ENCODE measurements at regions not wholly inside any gene's neighbourhood (a gene's known extent, or its start where the extent isn't known, plus 50 kb on each side); places are given as distances from the start of the nearest gene placed in this dataset.

DNA sequence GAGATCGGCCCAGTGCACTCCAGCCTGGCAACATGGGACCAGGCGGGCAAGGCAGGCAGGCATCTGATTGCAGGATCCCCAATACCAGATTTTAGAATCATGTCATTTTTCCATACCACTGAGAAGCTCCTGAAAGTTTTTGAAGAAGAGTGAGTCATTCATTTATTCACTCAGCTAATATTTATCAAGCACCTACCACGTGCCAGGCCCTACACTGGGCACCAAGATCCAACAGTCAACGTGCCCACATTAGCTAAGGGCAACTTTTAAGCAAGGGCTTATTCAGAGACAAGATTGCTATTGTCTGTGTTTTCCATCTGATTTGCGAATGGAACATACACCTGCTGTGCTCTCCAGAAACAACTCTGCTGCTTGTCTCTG, 126.8 kb upstream of the LGALSL start:
- Histone ChIP-seq H3K9ac (ENCODE audit: low read depth, low read length) (no peak overlapping the region), H3K9me3 (replicated peaks; ENCODE audit: low read length) (no peaks in the 10 kb centered on the region), H3K4me2 (ENCODE audit: low read length) (no peak overlapping the region), H3K27me3 (ENCODE audit: control insufficient read depth, insufficient read depth, low read length) (peaks cover 26% of the 10 kb centered on the region), H3K4me1 (ENCODE audit: control insufficient read depth, insufficient read depth, low read length) (peaks cover 8% of the 10 kb centered on the region), H3K4me3 (ENCODE audit: low read length) (no peak overlapping the region), H3K36me3 (ENCODE audit: insufficient read depth, low read length) (no peaks in the 10 kb centered on the region)

DNA sequence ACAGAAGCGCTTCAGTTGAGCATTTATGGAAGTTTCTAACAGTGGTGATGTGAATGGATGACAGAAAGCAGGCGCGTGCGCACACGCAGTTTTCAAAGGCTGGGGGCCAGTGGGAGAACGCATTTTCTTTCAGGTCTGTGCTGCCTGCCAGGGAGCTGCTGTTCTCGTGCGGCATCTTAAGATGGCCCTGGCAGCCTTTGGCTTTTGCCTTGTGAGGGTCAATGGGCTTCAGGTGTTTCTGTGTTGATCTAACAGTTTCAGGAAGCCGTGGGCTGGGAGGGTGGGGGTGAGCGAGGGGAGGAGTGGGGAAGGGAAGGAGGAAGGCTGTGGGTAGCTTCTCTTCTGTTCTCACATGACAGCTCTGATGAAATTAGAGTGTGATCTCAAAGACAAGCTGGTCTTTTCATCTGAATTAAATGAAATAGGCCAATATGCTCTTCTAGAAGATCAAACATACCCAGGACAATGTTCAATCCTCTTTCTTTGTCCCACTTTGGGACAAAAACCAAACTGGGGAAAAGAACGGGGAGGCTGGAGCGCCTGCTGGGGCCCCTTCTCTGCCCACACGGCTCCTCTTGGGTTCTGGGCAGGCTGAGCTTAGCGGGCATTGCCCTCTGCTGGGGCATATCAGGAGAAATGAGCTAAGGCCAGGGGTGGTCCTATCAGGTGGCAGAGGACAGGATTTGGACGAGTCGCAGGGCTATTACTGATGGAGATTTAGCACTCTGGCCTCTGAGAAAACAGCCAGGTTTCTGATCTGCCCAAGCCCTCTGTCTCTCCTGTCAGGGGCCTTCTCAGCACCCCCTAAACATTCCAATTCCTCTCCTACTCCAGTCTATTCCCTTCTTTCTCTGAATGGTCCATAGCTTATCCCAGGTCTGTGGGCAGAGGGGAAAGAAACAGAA, 126.2 kb upstream of the LGALSL start:
- H3K4me1 ChIP-seq (ENCODE audit: control insufficient read depth, insufficient read depth, low read length): peaks cover 8% of the 10 kb centered on the region
- H3K4me2 ChIP-seq (ENCODE audit: low read length): no peak overlapping the region
- no peak overlapping the region for H3K4me3 ChIP-seq (ENCODE audit: low read length)
- no peaks in the 10 kb centered on the region for H3K9me3 ChIP-seq (replicated peaks; ENCODE audit: low read length)
- H3K36me3 ChIP-seq (ENCODE audit: insufficient read depth, low read length): no peaks in the 10 kb centered on the region
- H3K27me3 ChIP-seq (ENCODE audit: control insufficient read depth, insufficient read depth, low read length): peaks cover 20% of the 10 kb centered on the region
- no peak overlapping the region for H3K9ac ChIP-seq (ENCODE audit: low read depth, low read length)

DNA sequence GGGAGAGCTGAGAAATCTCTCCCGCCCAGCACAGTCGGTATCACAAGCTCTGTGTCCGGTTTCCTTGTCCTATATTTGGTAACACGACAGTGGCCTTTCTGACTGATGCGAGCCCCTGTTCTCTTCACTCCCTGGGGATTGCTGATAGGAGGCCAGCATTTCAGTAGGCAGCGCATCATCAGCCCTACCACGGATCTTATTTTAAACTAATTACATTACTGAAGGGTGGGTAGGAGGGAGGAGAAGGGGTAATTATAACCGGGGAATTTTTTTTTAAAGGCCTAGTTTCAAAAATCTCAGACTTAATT, 125.6 kb upstream of the LGALSL start:
- Histone ChIP-seq H3K9me3 (replicated peaks; ENCODE audit: low read length) (no peaks in the 10 kb centered on the region), H3K27me3 (ENCODE audit: control insufficient read depth, insufficient read depth, low read length) (peaks cover 14% of the 10 kb centered on the region), H3K4me1 (ENCODE audit: control insufficient read depth, insufficient read depth, low read length) (peaks cover 8% of the 10 kb centered on the region), H3K4me2 (ENCODE audit: low read length) (no peak overlapping the region), H3K9ac (ENCODE audit: low read depth, low read length) (no peak overlapping the region), H3K36me3 (ENCODE audit: insufficient read depth, low read length) (no peaks in the 10 kb centered on the region), H3K4me3 (ENCODE audit: low read length) (no peak overlapping the region)

DNA sequence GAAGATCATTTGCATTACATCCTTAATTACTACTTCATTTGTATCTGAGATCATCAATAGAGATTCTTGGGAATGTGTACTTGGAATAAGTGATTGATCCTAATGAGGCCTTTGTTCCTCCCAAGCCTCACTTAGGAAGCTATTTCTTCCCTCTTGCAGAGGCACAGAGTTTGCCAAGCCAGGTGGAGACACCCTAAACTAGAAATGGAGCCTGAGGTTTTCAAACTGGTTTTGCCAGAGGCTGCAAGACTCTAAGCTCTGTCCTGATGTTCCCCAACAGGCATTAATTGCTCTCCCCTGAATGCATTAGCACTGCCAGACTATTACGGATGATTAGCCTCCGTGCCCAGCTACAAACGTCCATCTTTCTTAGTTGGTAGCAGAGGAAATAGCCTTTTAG, 125.2 kb upstream of the LGALSL start:
- H3K36me3 ChIP-seq (ENCODE audit: insufficient read depth, low read length): no peaks in the 10 kb centered on the region
- H3K4me1 ChIP-seq (ENCODE audit: control insufficient read depth, insufficient read depth, low read length): peaks cover 8% of the 10 kb centered on the region
- H3K4me3 ChIP-seq (ENCODE audit: low read length): no peak overlapping the region

DNA sequence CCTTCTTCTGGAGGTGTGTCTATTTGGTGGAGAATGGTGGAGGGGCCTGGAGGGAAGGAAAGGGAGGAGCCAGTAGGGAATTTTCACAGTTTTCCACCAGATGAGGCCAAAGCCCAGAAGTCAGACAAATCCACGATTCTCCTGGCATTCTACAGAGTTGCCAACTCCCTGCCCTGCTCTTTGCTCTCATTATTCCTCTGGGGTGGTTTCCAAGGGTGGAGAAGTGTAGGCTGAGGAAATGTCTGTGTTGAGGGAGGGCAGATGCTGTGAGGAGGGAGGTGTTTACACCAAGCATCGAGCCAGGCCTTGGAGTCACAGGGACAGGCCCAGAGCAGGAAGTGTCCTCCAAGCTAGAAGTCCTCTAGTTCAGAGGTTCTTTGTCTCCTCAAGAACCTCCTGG, 124.1 kb upstream of the LGALSL start:
- H3K4me3 ChIP-seq (ENCODE audit: low read length): no peak overlapping the region
- no peaks in the 10 kb centered on the region for H3K36me3 ChIP-seq (ENCODE audit: insufficient read depth, low read length)
- peaks cover 8% of the 10 kb centered on the region for H3K4me1 ChIP-seq (ENCODE audit: control insufficient read depth, insufficient read depth, low read length)
- no peak overlapping the region for H3K4me2 ChIP-seq (ENCODE audit: low read length)
- H3K27me3 ChIP-seq (ENCODE audit: control insufficient read depth, insufficient read depth, low read length): peaks cover 2% of the 10 kb centered on the region
- H3K9ac ChIP-seq (ENCODE audit: low read depth, low read length): no peak overlapping the region
- no peaks in the 10 kb centered on the region for H3K9me3 ChIP-seq (replicated peaks; ENCODE audit: low read length)

More for the DNA sequence above, 125.2 kb upstream of the LGALSL start:
- Histone ChIP-seq H3K9ac (ENCODE audit: low read depth, low read length) (no peak overlapping the region), H3K9me3 (replicated peaks; ENCODE audit: low read length) (no peaks in the 10 kb centered on the region), H3K27me3 (ENCODE audit: control insufficient read depth, insufficient read depth, low read length) (peaks cover 10% of the 10 kb centered on the region), H3K4me2 (ENCODE audit: low read length) (no peak overlapping the region)

DNA sequence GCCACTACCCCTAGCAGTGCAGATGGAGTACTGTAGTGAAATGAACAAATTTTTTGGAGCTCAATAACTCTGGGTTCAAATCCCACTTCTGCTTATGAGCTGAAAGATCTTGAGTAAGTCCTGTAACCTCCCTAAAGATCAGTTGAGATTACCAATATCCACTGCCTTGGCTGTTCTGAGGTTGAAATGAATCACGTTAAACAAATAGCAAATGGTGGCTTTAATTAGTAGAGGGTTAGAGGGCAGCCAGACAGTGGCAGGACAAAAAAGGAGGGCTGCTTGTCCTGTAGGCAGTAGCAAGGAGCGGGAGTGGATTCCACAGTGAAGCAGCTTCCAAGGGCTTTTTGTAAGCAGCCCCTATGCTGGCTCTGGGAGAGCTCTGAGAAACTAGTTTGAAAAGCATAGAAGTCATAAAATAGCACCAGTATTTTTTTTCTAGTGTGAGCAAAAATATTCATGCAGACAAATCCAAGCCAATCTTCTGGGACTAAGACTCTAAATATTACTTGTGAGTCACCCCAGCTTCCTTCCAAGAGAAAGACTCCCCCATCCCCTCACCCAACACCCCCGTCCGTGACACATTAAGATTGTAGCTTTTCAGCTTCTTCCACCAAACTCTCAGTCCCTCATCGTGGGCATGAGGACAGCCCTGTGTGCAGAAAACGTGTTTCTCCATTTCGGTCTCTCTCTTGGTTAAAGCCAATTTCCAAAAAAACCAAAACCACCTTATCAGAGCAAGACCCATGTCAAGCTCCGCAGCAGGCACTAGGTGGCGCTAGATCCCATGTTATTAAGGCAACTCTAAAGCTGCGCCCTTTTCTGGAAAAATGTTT, 123.5 kb upstream of the LGALSL start:
- peak overlapping the region; percentile 69 for H3K4me3 ChIP-seq (ENCODE audit: low read length)
- H3K9me3 ChIP-seq (replicated peaks; ENCODE audit: low read length): no peaks in the 10 kb centered on the region
- peak overlapping the region; percentile 86 for H3K4me2 ChIP-seq (ENCODE audit: low read length)
- H3K27me3 ChIP-seq (ENCODE audit: control insufficient read depth, insufficient read depth, low read length): peaks cover 2% of the 10 kb centered on the region
- no peaks in the 10 kb centered on the region for H3K36me3 ChIP-seq (ENCODE audit: insufficient read depth, low read length)
- H3K4me1 ChIP-seq (ENCODE audit: control insufficient read depth, insufficient read depth, low read length): peaks cover 8% of the 10 kb centered on the region
- H3K9ac ChIP-seq (ENCODE audit: low read depth, low read length): peak overlapping the region; percentile 34

DNA sequence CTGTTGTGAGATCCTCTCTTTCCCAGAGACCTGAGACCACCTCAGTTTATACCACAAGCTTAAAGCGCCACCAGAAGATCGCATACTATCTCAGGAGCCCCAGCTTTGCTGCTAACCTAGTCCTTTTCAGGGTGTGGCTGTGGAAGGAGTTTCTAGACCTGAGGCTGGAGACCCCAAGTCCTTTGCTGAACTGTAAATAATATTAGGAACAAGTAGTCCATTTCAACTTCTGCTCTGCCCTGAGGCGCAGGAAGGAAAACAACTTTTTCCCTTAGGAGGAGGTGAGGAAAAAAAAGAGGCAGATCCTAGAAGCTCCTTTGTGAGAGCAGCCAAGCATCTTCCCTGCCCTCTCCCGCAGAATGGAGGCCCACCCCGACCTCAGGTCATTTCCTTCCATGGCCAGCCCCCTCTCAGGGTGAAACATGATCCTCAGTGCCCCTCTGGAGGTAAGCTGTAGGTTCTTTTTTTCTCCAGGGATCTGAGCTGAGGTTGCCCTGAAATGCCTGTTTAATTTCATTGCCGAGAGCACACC, 122.8 kb upstream of the LGALSL start:
- no peak overlapping the region for H3K4me3 ChIP-seq (ENCODE audit: low read length)
- H3K9ac ChIP-seq (ENCODE audit: low read depth, low read length): no peak overlapping the region
- no peaks in the 10 kb centered on the region for H3K36me3 ChIP-seq (ENCODE audit: insufficient read depth, low read length)
- H3K4me1 ChIP-seq (ENCODE audit: control insufficient read depth, insufficient read depth, low read length): peaks cover 8% of the 10 kb centered on the region
- H3K27me3 ChIP-seq (ENCODE audit: control insufficient read depth, insufficient read depth, low read length): no peaks in the 10 kb centered on the region
- H3K9me3 ChIP-seq (replicated peaks; ENCODE audit: low read length): no peaks in the 10 kb centered on the region
- no peak overlapping the region for H3K4me2 ChIP-seq (ENCODE audit: low read length)

DNA sequence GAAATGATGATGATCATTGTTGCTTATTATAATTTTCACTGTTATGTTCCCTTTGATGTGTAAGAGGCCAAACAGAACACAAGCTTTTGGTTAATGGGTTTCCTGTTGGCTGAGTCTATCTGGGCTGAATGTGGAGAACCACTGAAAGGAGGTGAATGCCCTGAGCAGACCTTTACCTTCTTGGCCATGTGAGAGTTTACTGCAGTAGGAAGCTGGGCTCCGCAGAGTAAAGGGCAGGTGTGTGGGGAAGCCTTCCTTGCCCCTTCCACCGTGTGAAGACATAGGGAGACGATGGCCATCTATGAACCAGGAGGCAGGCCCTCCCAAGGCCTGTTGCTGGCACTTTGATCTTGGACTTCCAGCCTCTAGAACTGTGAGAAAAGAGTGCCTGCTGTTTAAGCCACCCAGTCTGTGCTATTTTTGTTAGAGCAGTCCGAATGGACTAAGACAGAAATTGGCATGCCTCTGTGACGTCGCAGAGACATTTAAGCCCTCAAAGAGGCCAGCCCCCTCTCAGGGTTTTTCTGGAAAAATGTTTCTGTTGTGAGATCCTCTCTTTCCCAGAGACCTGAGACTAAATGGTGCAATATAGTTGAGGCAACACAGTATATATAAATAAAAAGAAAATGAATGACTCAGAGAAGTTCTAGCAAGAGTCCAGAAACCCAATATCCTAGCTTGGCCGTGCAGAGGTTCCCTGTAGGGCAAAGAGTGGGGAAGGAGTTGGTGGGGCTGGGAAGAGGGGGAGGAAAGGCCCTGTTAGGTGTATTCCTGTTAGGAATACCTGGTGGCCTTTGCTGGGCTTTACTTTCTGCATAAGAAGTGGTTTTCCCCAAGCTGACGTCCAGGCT, 121.9 kb upstream of the LGALSL start:
- Histone ChIP-seq H3K9ac (ENCODE audit: low read depth, low read length) (no peak overlapping the region), H3K4me3 (ENCODE audit: low read length) (no peak overlapping the region), H3K4me1 (ENCODE audit: control insufficient read depth, insufficient read depth, low read length) (peaks cover 8% of the 10 kb centered on the region), H3K4me2 (ENCODE audit: low read length) (no peak overlapping the region), H3K27me3 (ENCODE audit: control insufficient read depth, insufficient read depth, low read length) (no peaks in the 10 kb centered on the region), H3K9me3 (replicated peaks; ENCODE audit: low read length) (no peaks in the 10 kb centered on the region), H3K36me3 (ENCODE audit: insufficient read depth, low read length) (no peaks in the 10 kb centered on the region)

DNA sequence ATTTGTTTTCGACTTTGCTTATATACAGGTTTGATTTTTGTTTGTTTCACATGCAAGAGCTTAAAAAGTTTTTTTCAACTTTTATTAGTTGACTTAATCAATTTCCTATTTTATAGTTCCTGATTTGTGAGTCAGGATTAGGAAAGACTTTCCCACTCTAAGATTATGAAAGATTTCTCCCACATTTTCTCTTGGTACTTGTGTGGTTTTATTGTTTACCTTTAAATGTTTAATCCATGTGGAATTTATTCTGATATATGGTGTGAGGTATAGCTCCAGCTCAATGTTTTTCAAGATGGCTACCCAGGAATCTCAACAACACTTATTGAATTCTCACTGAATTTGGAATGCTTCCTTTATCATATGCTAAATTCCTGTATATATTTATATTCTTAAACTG, 117.8 kb upstream of the LGALSL start:
- no peaks in the 10 kb centered on the region for H3K36me3 ChIP-seq (ENCODE audit: insufficient read depth, low read length)
- no peak overlapping the region for H3K4me3 ChIP-seq (ENCODE audit: low read length)
- no peaks in the 10 kb centered on the region for H3K9me3 ChIP-seq (replicated peaks; ENCODE audit: low read length)
- H3K4me2 ChIP-seq (ENCODE audit: low read length): no peak overlapping the region
- no peak overlapping the region for H3K9ac ChIP-seq (ENCODE audit: low read depth, low read length)
- peaks cover 25% of the 10 kb centered on the region for H3K27me3 ChIP-seq (ENCODE audit: control insufficient read depth, insufficient read depth, low read length)
- no peaks in the 10 kb centered on the region for H3K4me1 ChIP-seq (ENCODE audit: control insufficient read depth, insufficient read depth, low read length)

DNA sequence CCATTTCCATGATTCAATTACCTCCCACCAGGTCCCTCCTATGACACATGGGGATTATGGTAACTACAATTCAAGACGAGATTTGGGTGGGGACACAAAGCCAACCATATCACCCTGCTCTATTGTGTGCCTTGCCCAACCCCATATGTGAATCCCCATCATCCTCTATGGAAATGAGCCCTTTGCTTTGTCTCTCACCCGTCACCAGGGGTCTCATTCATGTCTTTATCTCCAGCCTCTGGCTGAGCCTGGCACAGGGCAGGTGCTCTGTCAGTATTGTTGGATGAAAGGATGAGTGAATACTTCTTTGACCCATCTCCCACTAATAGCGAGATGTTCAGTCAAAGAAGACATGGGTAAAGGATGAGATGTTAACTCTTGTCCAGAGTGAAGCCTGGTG, 116.6 kb upstream of the LGALSL start:
- Histone ChIP-seq H3K27me3 (ENCODE audit: control insufficient read depth, insufficient read depth, low read length) (peaks cover 35% of the 10 kb centered on the region), H3K4me1 (ENCODE audit: control insufficient read depth, insufficient read depth, low read length) (no peaks in the 10 kb centered on the region), H3K4me3 (ENCODE audit: low read length) (no peak overlapping the region), H3K36me3 (ENCODE audit: insufficient read depth, low read length) (no peaks in the 10 kb centered on the region), H3K4me2 (ENCODE audit: low read length) (no peak overlapping the region), H3K9me3 (replicated peaks; ENCODE audit: low read length) (no peaks in the 10 kb centered on the region), H3K9ac (ENCODE audit: low read depth, low read length) (no peak overlapping the region)

DNA sequence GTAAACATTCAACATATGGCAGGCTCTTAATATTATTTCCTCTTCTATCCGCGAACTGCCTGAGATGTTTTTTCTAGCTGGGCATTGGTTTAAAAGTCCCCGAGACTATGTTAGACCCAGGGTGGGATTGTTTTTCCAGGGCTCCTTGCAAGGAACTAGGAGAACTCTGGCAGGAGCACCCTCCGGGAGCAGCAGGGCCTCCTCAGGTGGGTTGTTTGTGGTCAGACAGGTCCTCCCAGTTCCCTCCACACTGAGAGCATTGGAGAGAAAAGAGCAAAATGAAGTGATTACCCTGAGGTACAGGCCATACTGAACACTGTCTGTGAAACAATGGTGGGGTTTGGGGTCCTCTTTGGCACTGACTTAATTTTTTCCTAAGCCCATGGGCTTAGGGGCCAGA, 115.9 kb upstream of the LGALSL start:
- H3K9me3 ChIP-seq (replicated peaks; ENCODE audit: low read length): no peaks in the 10 kb centered on the region
- peaks cover 38% of the 10 kb centered on the region for H3K27me3 ChIP-seq (ENCODE audit: control insufficient read depth, insufficient read depth, low read length)
- H3K4me1 ChIP-seq (ENCODE audit: control insufficient read depth, insufficient read depth, low read length): no peaks in the 10 kb centered on the region
- no peak overlapping the region for H3K4me3 ChIP-seq (ENCODE audit: low read length)
- no peak overlapping the region for H3K9ac ChIP-seq (ENCODE audit: low read depth, low read length)
- no peak overlapping the region for H3K4me2 ChIP-seq (ENCODE audit: low read length)
- no peaks in the 10 kb centered on the region for H3K36me3 ChIP-seq (ENCODE audit: insufficient read depth, low read length)
